LNCAP (cell line): ENCODE measurements at regions not wholly inside any gene's neighbourhood (a gene's known extent, or its start where the extent isn't known, plus 50 kb on each side); places are given as distances from the start of the nearest gene placed in this dataset.

Experiments
- TF ChIP-seq, protein P1 (sequence below): fragments of 450-650 bp; IDR thresholded peaks from 2 replicates; pipeline ENCODE4 v1.5.1; 2017; ENCODE audit warnings: mild to moderate bottlenecking

DNA sequence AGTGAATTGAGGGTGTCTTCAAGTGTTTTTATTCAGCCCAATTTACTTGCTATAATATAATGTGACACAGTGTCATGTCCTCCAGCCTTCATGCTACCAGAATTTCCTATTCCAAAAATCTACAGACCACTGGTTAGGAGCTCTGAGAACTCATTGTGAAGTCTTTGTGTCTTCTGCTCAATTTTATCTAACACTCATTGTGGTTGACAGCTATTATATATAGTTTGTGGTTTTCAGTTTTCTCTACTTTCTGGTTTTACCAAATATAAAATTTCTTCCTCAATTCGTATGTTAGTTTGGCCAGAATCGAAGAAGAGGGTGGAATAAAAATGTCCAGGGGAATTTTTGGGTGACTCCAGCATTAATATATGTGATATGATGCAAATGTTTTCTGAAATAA is 509.3 kb upstream of the NUDT12 start:
- TF ChIP-seq, protein P1, sequence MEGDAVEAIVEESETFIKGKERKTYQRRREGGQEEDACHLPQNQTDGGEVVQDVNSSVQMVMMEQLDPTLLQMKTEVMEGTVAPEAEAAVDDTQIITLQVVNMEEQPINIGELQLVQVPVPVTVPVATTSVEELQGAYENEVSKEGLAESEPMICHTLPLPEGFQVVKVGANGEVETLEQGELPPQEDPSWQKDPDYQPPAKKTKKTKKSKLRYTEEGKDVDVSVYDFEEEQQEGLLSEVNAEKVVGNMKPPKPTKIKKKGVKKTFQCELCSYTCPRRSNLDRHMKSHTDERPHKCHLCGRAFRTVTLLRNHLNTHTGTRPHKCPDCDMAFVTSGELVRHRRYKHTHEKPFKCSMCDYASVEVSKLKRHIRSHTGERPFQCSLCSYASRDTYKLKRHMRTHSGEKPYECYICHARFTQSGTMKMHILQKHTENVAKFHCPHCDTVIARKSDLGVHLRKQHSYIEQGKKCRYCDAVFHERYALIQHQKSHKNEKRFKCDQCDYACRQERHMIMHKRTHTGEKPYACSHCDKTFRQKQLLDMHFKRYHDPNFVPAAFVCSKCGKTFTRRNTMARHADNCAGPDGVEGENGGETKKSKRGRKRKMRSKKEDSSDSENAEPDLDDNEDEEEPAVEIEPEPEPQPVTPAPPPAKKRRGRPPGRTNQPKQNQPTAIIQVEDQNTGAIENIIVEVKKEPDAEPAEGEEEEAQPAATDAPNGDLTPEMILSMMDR, result no peak

DNA sequence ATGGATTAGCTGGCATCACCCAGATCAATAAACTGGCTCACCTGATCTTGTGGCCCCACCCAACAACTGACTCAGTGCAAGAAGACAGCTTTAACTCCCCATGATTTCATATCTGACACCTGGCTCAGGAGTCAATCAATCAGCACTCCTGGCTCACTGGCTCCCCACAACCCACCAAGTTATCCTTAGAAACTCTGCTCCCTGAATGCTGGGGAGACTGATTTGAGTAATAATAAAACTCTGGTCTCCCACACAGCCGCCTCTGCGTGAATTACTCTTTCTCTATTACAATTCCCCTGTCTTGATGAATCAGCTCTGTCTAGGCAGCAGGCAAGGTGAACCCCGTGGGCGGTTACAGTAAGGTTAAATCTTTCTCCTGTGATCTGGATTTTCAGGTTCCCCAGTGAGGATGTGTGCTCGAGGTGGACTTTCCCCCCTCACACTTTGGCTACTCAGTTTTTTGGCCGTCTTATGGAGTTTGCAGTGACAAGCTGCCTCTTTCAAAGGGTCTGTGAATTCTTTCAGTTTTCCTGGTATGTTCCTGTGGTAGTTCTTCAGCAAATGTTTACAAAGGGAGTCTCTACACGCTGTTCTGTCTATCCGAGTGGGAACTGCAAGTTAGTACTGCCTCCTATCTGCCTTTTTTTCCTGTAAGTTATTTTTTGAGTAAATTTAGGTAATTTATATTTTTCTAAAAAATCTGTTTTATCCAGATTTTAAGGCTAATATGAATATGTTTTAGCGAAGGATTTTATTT is 500.2 kb upstream of the NUDT12 start:
- TF ChIP-seq, protein P1, result no peak

DNA sequence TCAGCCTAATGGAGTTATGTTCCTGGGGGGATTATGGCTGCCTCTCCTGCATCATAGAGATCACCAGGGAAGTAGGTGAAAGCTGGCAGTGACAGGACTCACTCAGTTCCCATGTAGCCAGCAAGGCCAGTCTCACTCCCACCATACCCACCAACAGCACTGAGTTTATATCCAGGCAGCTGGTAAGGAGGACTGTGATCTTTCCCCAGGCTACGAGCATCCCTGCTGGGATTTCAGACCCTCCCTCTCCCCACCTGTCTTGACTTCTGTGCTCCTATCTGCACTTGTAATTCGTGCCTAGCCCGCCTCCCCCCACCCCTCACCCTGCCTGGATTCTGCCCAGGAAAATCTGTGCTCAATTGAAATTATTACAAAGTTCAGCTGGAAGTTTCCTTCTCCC is 499.1 kb upstream of the NUDT12 start:
- TF ChIP-seq, protein P1, result no peak

DNA sequence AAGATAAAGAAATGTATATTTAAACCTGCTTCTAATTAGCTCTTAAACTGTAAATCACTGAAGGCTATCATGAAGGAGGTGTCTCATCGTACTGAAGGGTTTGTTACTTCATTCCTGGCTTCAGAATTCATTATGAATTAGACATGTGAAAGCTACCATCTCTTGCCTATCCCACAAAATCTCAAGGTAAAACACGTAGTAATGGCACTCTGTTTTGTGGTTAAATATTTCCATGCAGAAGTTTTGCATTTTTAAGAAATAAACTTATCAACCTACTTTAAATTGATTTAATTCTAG is 490.7 kb upstream of the NUDT12 start:
- TF ChIP-seq, protein P1, result no peak

DNA sequence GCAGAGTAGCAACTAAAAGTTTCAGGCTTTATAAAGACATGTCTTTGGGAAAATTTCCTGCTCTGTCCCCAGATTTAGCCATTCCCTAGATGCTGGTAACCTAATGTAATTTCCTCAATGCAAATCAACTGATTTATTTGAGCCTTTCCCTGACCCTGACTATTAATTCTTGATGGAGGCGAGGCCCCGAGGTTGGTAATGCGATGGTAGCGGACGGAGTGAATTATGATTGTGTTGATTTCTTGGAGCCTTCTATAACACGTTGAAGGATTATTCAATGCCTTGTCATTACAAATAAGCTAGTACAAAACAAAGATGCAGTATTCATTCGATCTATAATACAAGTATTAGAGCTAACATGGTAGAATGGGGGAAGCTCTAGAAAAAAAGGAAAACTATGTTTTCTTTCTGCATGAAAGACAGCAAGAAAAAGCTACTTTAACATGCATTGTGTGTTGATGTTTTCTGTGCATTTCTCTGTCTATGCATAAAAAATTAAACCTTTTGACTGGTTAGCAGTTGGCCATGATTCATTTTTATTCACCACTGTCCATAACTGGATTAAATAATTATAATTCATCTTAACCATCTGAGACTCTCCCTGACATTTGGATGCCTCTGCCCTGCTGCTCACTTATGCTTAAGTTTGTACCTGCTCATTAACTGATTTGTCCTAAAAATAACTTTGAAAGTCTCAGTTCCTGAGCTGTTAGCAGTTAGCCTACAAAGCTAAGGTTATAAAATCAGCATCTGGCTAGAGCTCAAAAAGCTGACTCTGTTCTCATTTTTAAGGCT is 490.2 kb upstream of the NUDT12 start:
- TF ChIP-seq, protein P1, result no peak

DNA sequence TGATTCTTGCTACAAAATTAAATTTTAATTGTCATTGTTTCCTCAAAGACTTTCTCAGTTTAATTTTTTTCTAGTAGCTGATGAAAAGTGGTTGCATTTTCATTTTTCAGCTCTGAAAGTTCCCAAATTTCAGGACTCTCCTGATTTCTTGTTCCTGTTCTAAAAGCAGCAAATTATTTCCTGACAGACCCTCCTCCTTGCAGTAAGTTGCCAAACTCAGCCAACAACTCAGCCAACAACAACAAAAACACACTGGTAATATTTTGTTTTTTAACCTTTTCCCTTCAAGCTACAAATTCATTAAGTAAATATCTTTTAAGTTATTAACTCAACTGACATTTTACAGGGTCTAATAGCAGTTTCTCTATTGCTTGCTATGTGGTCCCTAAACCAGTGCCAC is 487.8 kb upstream of the NUDT12 start:
- TF ChIP-seq, protein P1, result no peak

DNA sequence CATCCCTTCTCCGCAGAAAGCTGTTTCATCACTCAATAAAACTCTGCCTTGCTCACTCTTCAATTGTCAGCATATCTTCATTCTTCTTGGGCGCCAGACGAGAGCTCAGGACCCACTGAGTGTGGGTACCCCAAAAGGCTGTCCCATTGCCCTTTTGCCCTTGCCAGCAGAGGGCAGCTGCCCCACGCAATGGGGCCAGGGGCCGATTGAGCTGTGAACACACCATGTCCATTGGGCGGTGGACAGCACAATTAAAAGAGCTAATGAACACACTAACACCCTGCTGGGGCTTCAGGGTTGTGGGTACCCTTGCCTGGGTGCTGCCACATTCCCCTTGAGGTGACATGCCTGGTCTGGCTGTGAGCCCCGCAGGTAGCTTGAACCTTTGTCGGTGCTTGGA is 487.2 kb upstream of the NUDT12 start:
- TF ChIP-seq, protein P1, result no peak
